ENCODE measurements at regions not wholly inside any gene's neighbourhood (a gene's known extent, or its start where the extent isn't known, plus 50 kb on each side); places are given as distances from the start of the nearest gene placed in this dataset.

DNA sequence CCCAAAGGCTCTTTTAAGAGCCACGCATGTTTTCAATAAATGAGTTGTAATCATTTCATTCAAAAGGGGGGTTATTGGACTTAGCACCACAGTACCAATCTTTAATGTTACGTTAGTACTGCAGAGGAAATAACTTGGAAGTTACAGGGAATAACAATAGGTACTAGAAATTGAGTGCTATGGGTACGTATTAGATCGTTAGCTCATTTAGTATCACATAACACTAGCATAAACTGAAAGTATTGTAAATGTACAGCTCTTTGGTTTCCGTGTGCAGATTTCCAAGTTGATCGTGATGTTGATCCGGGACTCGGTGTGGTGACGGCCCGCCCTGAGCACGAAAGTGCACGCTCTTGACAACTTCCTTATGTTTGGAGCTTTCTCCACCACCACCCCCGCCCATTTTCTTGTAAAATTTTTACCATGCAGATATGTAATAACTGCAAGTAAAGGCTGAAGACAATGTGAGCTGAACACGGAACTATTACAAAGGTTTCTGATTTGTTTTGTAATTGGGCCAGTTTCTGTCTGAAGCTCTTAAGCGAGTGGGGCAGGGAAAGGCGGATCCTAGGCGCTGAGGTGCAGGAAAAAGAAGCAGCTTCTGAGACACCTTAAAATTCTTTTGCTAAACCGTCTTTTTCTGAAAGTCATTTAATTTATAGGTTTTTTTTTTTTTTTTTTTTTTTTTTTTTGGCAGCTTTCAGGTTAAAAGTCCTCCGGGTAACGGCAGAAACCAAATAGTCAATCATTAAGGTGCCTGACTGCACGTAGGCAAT is 71.5 kb downstream of the HFE start:
- TF ChIP-seq, protein P1, sequence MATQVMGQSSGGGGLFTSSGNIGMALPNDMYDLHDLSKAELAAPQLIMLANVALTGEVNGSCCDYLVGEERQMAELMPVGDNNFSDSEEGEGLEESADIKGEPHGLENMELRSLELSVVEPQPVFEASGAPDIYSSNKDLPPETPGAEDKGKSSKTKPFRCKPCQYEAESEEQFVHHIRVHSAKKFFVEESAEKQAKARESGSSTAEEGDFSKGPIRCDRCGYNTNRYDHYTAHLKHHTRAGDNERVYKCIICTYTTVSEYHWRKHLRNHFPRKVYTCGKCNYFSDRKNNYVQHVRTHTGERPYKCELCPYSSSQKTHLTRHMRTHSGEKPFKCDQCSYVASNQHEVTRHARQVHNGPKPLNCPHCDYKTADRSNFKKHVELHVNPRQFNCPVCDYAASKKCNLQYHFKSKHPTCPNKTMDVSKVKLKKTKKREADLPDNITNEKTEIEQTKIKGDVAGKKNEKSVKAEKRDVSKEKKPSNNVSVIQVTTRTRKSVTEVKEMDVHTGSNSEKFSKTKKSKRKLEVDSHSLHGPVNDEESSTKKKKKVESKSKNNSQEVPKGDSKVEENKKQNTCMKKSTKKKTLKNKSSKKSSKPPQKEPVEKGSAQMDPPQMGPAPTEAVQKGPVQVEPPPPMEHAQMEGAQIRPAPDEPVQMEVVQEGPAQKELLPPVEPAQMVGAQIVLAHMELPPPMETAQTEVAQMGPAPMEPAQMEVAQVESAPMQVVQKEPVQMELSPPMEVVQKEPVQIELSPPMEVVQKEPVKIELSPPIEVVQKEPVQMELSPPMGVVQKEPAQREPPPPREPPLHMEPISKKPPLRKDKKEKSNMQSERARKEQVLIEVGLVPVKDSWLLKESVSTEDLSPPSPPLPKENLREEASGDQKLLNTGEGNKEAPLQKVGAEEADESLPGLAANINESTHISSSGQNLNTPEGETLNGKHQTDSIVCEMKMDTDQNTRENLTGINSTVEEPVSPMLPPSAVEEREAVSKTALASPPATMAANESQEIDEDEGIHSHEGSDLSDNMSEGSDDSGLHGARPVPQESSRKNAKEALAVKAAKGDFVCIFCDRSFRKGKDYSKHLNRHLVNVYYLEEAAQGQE (IDR thresholded peaks at IDR 0.05; ENCODE audit: unreplicated experiment) = no peak
- H2AFZ ChIP-seq = no peak overlapping the region

GRCh38 chr6:26159357-26160273 is 72.4 kb downstream of the HFE start:
- Histone ChIP-seq H3K27ac (ENCODE audit: low read depth) (peak overlapping the region; percentile 97), H3K4me2 (peak overlapping the region; percentile 84), H3K4me1 (ENCODE audit: insufficient read depth) (0 out of 2 replicates have a peak, but pooled peaks cover 5% of the 10 kb centered on the region), H3K4me3 (peak overlapping the region; percentile 84), H3K79me2 (replicated peaks; ENCODE audit: insufficient read depth) (peaks cover 20% of the 10 kb centered on the region), H3K9me2 (ENCODE audit: insufficient read depth) (no peaks in the 10 kb centered on the region), H3K27me3 (ENCODE audit: insufficient read depth) (no peaks in the 10 kb centered on the region), H4K20me1 (replicated peaks; ENCODE audit: insufficient read depth) (0 out of 2 replicates have a peak, but pooled peaks cover 3% of the 10 kb centered on the region), H3F3A (replicated peaks; ENCODE audit: low read depth) (peaks cover 13% of the 10 kb centered on the region), H2AFZ (no peak overlapping the region), H3K36me3 (ENCODE audit: insufficient read depth) (peaks cover 4% of the 10 kb centered on the region; the same call in 1 of the 2 replicates)
- H3K27me3 Mint-ChIP-seq (ENCODE audit: insufficient read depth, low read depth, poor library complexity) = peaks cover 46% of the 10 kb centered on the region
- peak; percentile 52 for DNase-seq (ENCODE audit: low spot score)
- no peak; the same call in 2 of the 3 replicates for ATAC-seq
- peaks cover 20% of the 10 kb centered on the region for H3K4me1 Mint-ChIP-seq
- peaks cover 20% of the 10 kb centered on the region for H3K9me3 Mint-ChIP-seq
- H3K4me3 Mint-ChIP-seq = peak overlapping the region; percentile 80
- peaks cover 12% of the 10 kb centered on the region; the same call in 2 of the 3 replicates for H3K36me3 Mint-ChIP-seq (ENCODE audit: low read depth)
- H3K27ac Mint-ChIP-seq = peak overlapping the region; percentile 100
- TF ChIP-seq CTCF (conservative IDR thresholded peaks at IDR 0.05; ENCODE audit: low read depth in 2 of 2) = no peak

More for the DNA sequence above, 71.5 kb downstream of the HFE start:
- Mint-ChIP-seq H3K27me3 (ENCODE audit: insufficient read depth, low read depth, poor library complexity) (peaks cover 47% of the 10 kb centered on the region), H3K27ac (peak overlapping the region; percentile 100), H3K36me3 (ENCODE audit: low read depth) (peaks cover 9% of the 10 kb centered on the region; the same call in 2 of the 3 replicates), H3K4me3 (peak overlapping the region; percentile 80), H3K4me1 (peaks cover 20% of the 10 kb centered on the region), H3K9me3 (peaks cover 20% of the 10 kb centered on the region)
- ATAC-seq (peak; percentile 1; the same call in 2 of the 3 replicates), DNase-seq (ENCODE audit: low spot score) (peak; percentile 35)
- Histone ChIP-seq H3F3A (replicated peaks; ENCODE audit: low read depth) (peaks cover 13% of the 10 kb centered on the region), H3K4me2 (peak overlapping the region; percentile 84), H4K20me1 (replicated peaks; ENCODE audit: insufficient read depth) (0 out of 2 replicates have a peak, but pooled peaks cover 3% of the 10 kb centered on the region), H3K36me3 (ENCODE audit: insufficient read depth) (peaks cover 4% of the 10 kb centered on the region; the same call in 1 of the 2 replicates), H3K4me3 (peak overlapping the region; percentile 84), H3K9me2 (ENCODE audit: insufficient read depth) (no peaks in the 10 kb centered on the region), H3K79me2 (replicated peaks; ENCODE audit: insufficient read depth) (peaks cover 20% of the 10 kb centered on the region), H3K27me3 (ENCODE audit: insufficient read depth) (no peaks in the 10 kb centered on the region), H3K27ac (ENCODE audit: low read depth) (peak overlapping the region; percentile 97), H3K4me1 (ENCODE audit: insufficient read depth) (0 out of 2 replicates have a peak, but pooled peaks cover 5% of the 10 kb centered on the region)
